HCT116 (cell line): ENCODE measurements at regions not wholly inside any gene's neighbourhood (a gene's known extent, or its start where the extent isn't known, plus 50 kb on each side); places are given as distances from the start of the nearest gene placed in this dataset.
"Not testable (repeated sequence)": the region's sequence is repeated elsewhere in the genome, so short reads cannot be mapped to it uniquely, and the experiment has no call there.

ENCODE experiments used
- CEBPB ChIP-seq: IDR thresholded peaks from 2 replicates; pipeline ENCODE4 v1.6.1; 2012; ENCODE audit warnings: low read depth
- CTCF ChIP-seq, 3 experiments: fragments of 200-600 bp in 1 of 3; sonication (generic) in 1 of 3; IDR thresholded peaks in 2 of 3; conservative IDR thresholded peaks in 1 of 3; 2 replicates each; pipeline ENCODE4 v1.5.1; 2012 to 2017; ENCODE audit warnings: low read depth in 2 of 3, low read length in 2 of 3, antibody characterized with exemption in 1 of 3, borderline replicate concordance in 1 of 3, control low read depth in 1 of 3, mild to moderate bottlenecking in 1 of 3, mixed read lengths in 1 of 3, mixed run types in 1 of 3, moderate library complexity in 1 of 3; ENCODE audit not compliant: insufficient read depth in 1 of 3
- EGR1 ChIP-seq: IDR thresholded peaks from 2 replicates; pipeline ENCODE4 v1.6.1; 2012; ENCODE audit warnings: low read depth
- EZH2 ChIP-seq: fragments of 200-600 bp; sonication (generic); IDR thresholded peaks from 2 replicates; pipeline ENCODE4 v1.6.1; 2017; ENCODE audit warnings: antibody characterized with exemption, mixed run types
- EZH2phosphoT487 ChIP-seq: fragments of 200-600 bp; IDR thresholded peaks from 2 replicates; pipeline ENCODE4 v1.6.1; 2018; ENCODE audit warnings: antibody characterized with exemption, borderline replicate concordance
- FOSL1 ChIP-seq: IDR thresholded peaks from 2 replicates; pipeline ENCODE4 v1.6.1; 2012; ENCODE audit warnings: low read depth
- POLR2A ChIP-seq: IDR thresholded peaks from 2 replicates; pipeline ENCODE4 v1.7.0; 2011; ENCODE audit warnings: borderline replicate concordance; ENCODE audit not compliant: insufficient read depth, insufficient read length; ENCODE audit errors: extremely low read depth
- POLR2AphosphoS5 ChIP-seq: IDR thresholded peaks from 2 replicates; pipeline ENCODE4 v1.6.1; 2011; ENCODE audit warnings: mild to moderate bottlenecking, low read depth, low read length, moderate library complexity
- SP1 ChIP-seq: IDR thresholded peaks from 2 replicates; pipeline ENCODE4 v1.6.1; 2012; ENCODE audit warnings: low read depth
- SRF ChIP-seq: IDR thresholded peaks from 2 replicates; pipeline ENCODE4 v1.6.1; 2012; ENCODE audit warnings: low read depth
- TCF7L2 ChIP-seq: IDR thresholded peaks from 2 replicates; pipeline ENCODE4 v1.7.0; 2011; ENCODE audit warnings: borderline replicate concordance, inconsistent platforms; ENCODE audit not compliant: insufficient read depth, insufficient read length; ENCODE audit errors: extremely low read depth
- YY1 ChIP-seq: IDR thresholded peaks from 2 replicates; pipeline ENCODE4 v1.6.1; 2011; ENCODE audit warnings: low read length, low read depth, moderate library complexity, mild to moderate bottlenecking; ENCODE audit not compliant: insufficient replicate concordance; ENCODE audit errors: extremely low read depth
- ZFX ChIP-seq: fragments of 450-650 bp; IDR thresholded peaks from 2 replicates; pipeline ENCODE4 v1.6.1; 2017
- ZNF274 ChIP-seq: fragments of 200-500 bp; sonication (Bioruptor generic); IDR thresholded peaks from 2 replicates; pipeline ENCODE4 v1.6.1; 2014; ENCODE audit warnings: mild to moderate bottlenecking, low read depth, low read length, inconsistent platforms

- not testable (repeated sequence) for TF ChIP-seq POLR2AphosphoS5; CTCF (IDR thresholded peaks at IDR 0.05 in 2 of 3, conservative IDR thresholded peaks at IDR 0.05 in 1 of 3; ENCODE audit: borderline replicate concordance in 1 of 3, insufficient read depth in 1 of 3, low read depth in 2 of 3, low read length in 2 of 3); ZFX; YY1; CEBPB; EZH2phosphoT487; EZH2; POLR2A; SP1; FOSL1; TCF7L2; EGR1; SRF; ZNF274
Observed at GRCh38 chr4:63193029-63193428, 1216.2 kb downstream of the TECRL start.
